B cell (primary cell): ENCODE measurements at regions not wholly inside any gene's neighbourhood (a gene's known extent, or its start where the extent isn't known, plus 50 kb on each side); places are given as distances from the start of the nearest gene placed in this dataset.
"Not testable (repeated sequence)": the region's sequence is repeated elsewhere in the genome, so short reads cannot be mapped to it uniquely, and the experiment has no call there.

Experiments
- ATAC-seq: fragments of 200-7000 bp; cut with Tn5 transposase; one replicate; pipeline ENCODE4 v1.10.0; 2021; ENCODE audit warnings: low read depth, mild to moderate bottlenecking, moderate number of reproducible peaks, moderate library complexity
- CTCF ChIA-PET: fragments of 350-600 bp; sonication (Branson Sonifier 250); formaldehyde crosslinking; loops from one replicate; lab custom pipeline; 2021; ENCODE audit warnings: antibody characterized with exemption, inconsistent platforms; lab: Charles Lee
- POLR2A ChIA-PET: fragments of 350-600 bp; sonication (Branson Sonifier 250); formaldehyde crosslinking; loops from one replicate; lab custom pipeline; 2021; ENCODE audit warnings: antibody characterized with exemption; lab: Charles Lee
- DNase-seq: peaks from one replicate; pipeline ENCODE4 v3.0.0; 2013
- H2AFZ ChIP-seq: 2 replicates; pipeline ENCODE4 v1.6.1; 2012; ENCODE audit warnings: mild to moderate bottlenecking, low read depth, low read length; ENCODE audit not compliant: insufficient read depth, poor library complexity, severe bottlenecking
- H3K27ac ChIP-seq, 2 donors: 1 replicate in 1 of 2; 2 replicates in 1 of 2; pipeline ENCODE4 v1.5.1; 2012 to 2013; ENCODE audit warnings: low read length in 2 of 2, mild to moderate bottlenecking in 2 of 2, moderate library complexity in 1 of 2
- H3K27me3 ChIP-seq, 4 experiments: fragments of 200-600 bp in 1 of 4; sonication (generic) in 1 of 4; replicated peaks in 1 of 4; 1 replicate in 2 of 4; 2 replicates in 2 of 4; pipeline versions ENCODE4 v1.6.1 to v1.7.0; 2013 to 2016; ENCODE audit warnings: low read length in 3 of 4, mild to moderate bottlenecking in 2 of 4, mixed read lengths in 1 of 4, moderate library complexity in 1 of 4; ENCODE audit not compliant: insufficient read depth in 4 of 4, control insufficient read depth in 3 of 4; ENCODE audit errors: control extremely low read depth in 1 of 4
- H3K36me3 ChIP-seq, 2 experiments: replicated peaks in 1 of 2; 1 replicate in 1 of 2; 2 replicates in 1 of 2; pipeline versions ENCODE4 v1.6.1 to v1.7.1; 2013; ENCODE audit warnings: low read length in 1 of 2; ENCODE audit not compliant: insufficient read depth in 2 of 2, control insufficient read depth in 1 of 2; ENCODE audit errors: control extremely low read depth in 1 of 2, extremely low read depth in 1 of 2
- H3K4me1 ChIP-seq, 2 donors: fragments of 200-600 bp in 1 of 2; sonication (generic) in 1 of 2; 1 replicate in 1 of 2; 2 replicates in 1 of 2; pipeline versions ENCODE4 v1.5.1 to v1.6.1; 2013 to 2017; ENCODE audit warnings: low read length in 2 of 2; ENCODE audit not compliant: control insufficient read depth in 2 of 2, insufficient read depth in 2 of 2
- H3K4me2 ChIP-seq: replicated peaks from 2 replicates; pipeline ENCODE3; 2012; ENCODE audit warnings: mild to moderate bottlenecking, low read depth, low read length; ENCODE audit not compliant: poor library complexity, severe bottlenecking
- H3K4me3 ChIP-seq, 5 experiments: fragments of 200-600 bp in 1 of 5; sonication (generic) in 1 of 5; 1 replicate in 3 of 5; 2 replicates in 2 of 5; pipeline versions ENCODE4 v1.5.1 to v1.7.0; 2011 to 2016; ENCODE audit warnings: low read length in 4 of 5, mild to moderate bottlenecking in 4 of 5, low read depth in 2 of 5, control low read depth in 1 of 5, moderate library complexity in 1 of 5; ENCODE audit not compliant: insufficient read depth in 1 of 5; ENCODE audit errors: control extremely low read depth in 1 of 5, extremely low read depth in 1 of 5
- H3K79me2 ChIP-seq: fragments of 200-600 bp; sonication (generic); one replicate; pipeline ENCODE4 v1.6.0; 2016; ENCODE audit warnings: low read length; ENCODE audit not compliant: control insufficient read depth, insufficient read depth
- H3K9ac ChIP-seq: fragments of 200-600 bp; sonication (generic); 2 replicates; pipeline ENCODE4 v1.6.1; 2017; ENCODE audit warnings: mild to moderate bottlenecking, low read length, moderate library complexity
- H3K9me3 ChIP-seq, 3 donors: one replicate each; pipeline versions ENCODE4 v1.6.1 to v1.7.1; 2013; ENCODE audit warnings: low read length in 2 of 3; ENCODE audit not compliant: control insufficient read depth in 2 of 3, insufficient read depth in 1 of 3; ENCODE audit errors: control extremely low read depth in 1 of 3
- H4K20me1 ChIP-seq: 2 replicates; pipeline ENCODE4 v1.6.0; 2012; ENCODE audit warnings: mild to moderate bottlenecking, low read length; ENCODE audit not compliant: insufficient read depth, control insufficient read depth, poor library complexity, severe bottlenecking
- H3K27ac Mint-ChIP-seq: one replicate; pipeline ENCODE4 v1.8.0; 2021; ENCODE audit warnings: mixed read lengths
- H3K27me3 Mint-ChIP-seq: one replicate; pipeline ENCODE4 v1.8.0; 2021; ENCODE audit warnings: mixed read lengths
- H3K4me1 Mint-ChIP-seq: one replicate; pipeline ENCODE4 v1.8.0; 2021; ENCODE audit warnings: mixed read lengths
- H3K4me3 Mint-ChIP-seq: one replicate; pipeline ENCODE4 v1.8.0; 2021; ENCODE audit warnings: mixed read lengths
- H3K9me3 Mint-ChIP-seq: one replicate; pipeline ENCODE4 v1.8.0; 2022; ENCODE audit warnings: mixed read lengths; ENCODE audit not compliant: insufficient read depth
- WGBS: methylation state at CpG from one replicate; pipeline ENCODE4 v1.1.5; 2013; ENCODE audit warnings: missing lambda C conversion rate; ENCODE audit not compliant: insufficient coverage; 5-methylcytosine and 5-hydroxymethylcytosine counted together
- intact Hi-C: fragments of 100-400 bp; cut with micrococcal nuclease; formaldehyde crosslinking; loops from one replicate; pipeline ENCODE4 v1.10.0; 2022
- TF ChIP-seq, protein P1 (sequence below): fragments of 200-600 bp; IDR thresholded peaks from one replicate; pipeline ENCODE4 v1.8.0; 2022; ENCODE audit warnings: antibody characterized with exemption, mild to moderate bottlenecking

DNA sequence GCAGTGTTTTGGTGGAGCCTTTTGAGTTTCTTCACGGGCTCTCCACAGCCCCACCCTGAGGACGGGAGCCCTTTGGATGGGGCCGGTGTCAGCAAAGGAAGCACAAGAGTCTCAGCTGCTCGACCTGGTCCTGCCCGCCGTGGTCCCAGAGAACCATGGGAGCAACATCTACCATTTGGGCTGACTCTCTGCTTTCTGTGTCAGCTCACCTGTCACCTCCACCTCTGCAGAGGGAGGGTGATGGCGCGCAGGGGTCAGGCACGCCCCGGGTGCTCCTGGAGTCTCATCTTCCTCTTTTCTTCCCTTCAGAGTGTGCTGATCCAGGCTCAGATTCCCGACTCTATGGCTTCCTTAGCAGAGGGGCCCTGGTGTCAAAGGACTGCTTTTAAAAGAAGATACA, 171.7 kb downstream of the LAT start:
- Mint-ChIP-seq H3K4me1 (no peaks in the 10 kb centered on the region), H3K27me3 (no peaks in the 10 kb centered on the region), H3K9me3 (no peaks in the 10 kb centered on the region), H3K27ac (no peak overlapping the region), H3K4me3 (no peak overlapping the region)
- no peaks in the 10 kb centered on the region for H3K4me1 ChIP-seq
- intact Hi-C loops: no loop called here
- ChIA-PET POLR2A (no interaction called here), CTCF (no interaction called here)
- peaks cover 0 to 2% (median 0%) of the 10 kb centered on the region in 3 donors for H3K9me3 ChIP-seq
- H3K4me3 ChIP-seq: no peak overlapping the region
- H3K4me2 ChIP-seq: no peak overlapping the region
- H3K36me3 ChIP-seq: no peaks in the 10 kb centered on the region
- ATAC-seq (no peak), DNase-seq (no peak)
- TF ChIP-seq, protein P1, sequence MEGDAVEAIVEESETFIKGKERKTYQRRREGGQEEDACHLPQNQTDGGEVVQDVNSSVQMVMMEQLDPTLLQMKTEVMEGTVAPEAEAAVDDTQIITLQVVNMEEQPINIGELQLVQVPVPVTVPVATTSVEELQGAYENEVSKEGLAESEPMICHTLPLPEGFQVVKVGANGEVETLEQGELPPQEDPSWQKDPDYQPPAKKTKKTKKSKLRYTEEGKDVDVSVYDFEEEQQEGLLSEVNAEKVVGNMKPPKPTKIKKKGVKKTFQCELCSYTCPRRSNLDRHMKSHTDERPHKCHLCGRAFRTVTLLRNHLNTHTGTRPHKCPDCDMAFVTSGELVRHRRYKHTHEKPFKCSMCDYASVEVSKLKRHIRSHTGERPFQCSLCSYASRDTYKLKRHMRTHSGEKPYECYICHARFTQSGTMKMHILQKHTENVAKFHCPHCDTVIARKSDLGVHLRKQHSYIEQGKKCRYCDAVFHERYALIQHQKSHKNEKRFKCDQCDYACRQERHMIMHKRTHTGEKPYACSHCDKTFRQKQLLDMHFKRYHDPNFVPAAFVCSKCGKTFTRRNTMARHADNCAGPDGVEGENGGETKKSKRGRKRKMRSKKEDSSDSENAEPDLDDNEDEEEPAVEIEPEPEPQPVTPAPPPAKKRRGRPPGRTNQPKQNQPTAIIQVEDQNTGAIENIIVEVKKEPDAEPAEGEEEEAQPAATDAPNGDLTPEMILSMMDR: no peak
- WGBS: 88% methylated on average over 7 of the region's 11 CpGs
- no peaks in the 10 kb centered on the region for H3K79me2 ChIP-seq
- no peak overlapping the region for H3K27ac ChIP-seq
- H2AFZ ChIP-seq: no peak overlapping the region
- H3K9ac ChIP-seq: no peak overlapping the region
- no peaks in the 10 kb centered on the region for H3K27me3 ChIP-seq
- H4K20me1 ChIP-seq: no peaks in the 10 kb centered on the region

DNA sequence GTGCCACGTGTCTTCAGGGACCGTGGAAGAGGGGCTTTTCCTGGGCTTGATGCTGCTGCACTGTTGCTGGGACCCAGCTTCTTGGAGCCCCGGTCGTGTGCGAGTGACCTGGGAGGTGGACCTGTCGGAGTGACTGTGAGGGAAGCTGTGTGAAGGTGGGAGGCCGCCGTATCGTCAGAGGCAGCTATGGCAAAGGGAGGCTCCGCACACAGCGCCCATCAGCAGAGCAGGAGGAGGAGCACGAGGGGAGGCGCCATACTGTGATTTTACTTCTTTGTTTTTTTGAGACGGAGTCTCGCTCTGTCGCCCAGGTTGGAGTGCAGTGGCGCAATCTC, 171.0 kb downstream of the LAT start:
- H3K9ac ChIP-seq, H3K9me3 Mint-ChIP-seq: not testable (repeated sequence)

DNA sequence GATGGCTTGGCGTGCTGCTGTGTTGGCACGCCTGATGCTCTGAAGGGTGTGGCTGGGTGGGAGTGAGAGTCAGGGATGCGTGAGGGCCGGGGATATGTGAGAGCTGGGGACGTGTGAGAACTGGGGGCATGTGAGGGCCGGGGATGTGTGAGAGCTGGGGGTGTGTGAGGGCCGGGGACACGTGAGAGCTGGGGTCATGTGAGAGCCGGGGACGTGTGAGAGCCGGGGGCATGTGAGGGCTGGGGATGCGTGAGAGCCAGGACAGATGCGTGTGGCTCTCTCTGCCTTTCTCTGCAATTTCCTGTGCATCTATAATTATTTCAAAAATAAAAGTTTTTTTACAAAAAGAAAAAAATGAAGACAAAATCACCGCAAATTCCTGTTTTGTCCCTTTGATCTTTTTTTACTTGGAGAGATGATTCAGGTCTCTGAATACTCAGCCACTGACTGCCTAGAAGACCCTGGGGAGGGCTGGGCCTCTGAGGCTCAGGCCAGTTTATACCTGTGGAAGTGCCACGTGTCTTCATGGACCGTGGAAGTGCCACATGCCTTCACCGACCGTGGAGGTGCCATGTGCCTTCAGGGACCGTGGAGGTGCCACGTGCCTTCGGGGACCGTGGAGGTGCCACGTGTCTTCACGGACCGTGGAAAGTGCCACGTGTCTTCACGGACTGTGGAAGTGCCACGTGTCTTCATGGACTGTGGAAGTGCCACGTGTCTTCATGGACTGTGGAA, 170.4 kb downstream of the LAT start:
- CTCF ChIA-PET, H3K27me3 ChIP-seq, H4K20me1 ChIP-seq, H3K9me3 Mint-ChIP-seq, POLR2A ChIA-PET, H2AFZ ChIP-seq, H3K4me3 ChIP-seq, H3K27ac Mint-ChIP-seq, H3K4me2 ChIP-seq, intact Hi-C loops, H3K36me3 ChIP-seq, H3K27me3 Mint-ChIP-seq, H3K4me3 Mint-ChIP-seq, H3K9me3 ChIP-seq, H3K27ac ChIP-seq, DNase-seq, H3K9ac ChIP-seq, ATAC-seq, H3K4me1 Mint-ChIP-seq, H3K79me2 ChIP-seq, H3K4me1 ChIP-seq: not testable (repeated sequence)
- 92% methylated on average over 16 of the region's 29 CpGs for WGBS

More for the DNA sequence above, 171.0 kb downstream of the LAT start:
- H3K27me3 ChIP-seq, H3K4me1 Mint-ChIP-seq, H3K36me3 ChIP-seq, H3K79me2 ChIP-seq, H3K4me3 ChIP-seq, H3K27ac ChIP-seq, H4K20me1 ChIP-seq, H3K27me3 Mint-ChIP-seq, H3K4me2 ChIP-seq, intact Hi-C loops, H3K9me3 ChIP-seq, H2AFZ ChIP-seq, H3K27ac Mint-ChIP-seq, ATAC-seq, DNase-seq, CTCF ChIA-PET, H3K4me3 Mint-ChIP-seq, POLR2A ChIA-PET, H3K4me1 ChIP-seq: not testable (repeated sequence)
- whole genome bisulfite sequencing: 98% methylated on average over 15 of the region's 17 CpGs
